GM23338 (cell line): ENCODE measurements at regions not wholly inside any gene's neighbourhood (a gene's known extent, or its start where the extent isn't known, plus 50 kb on each side); places are given as distances from the start of the nearest gene placed in this dataset.

ENCODE experiments used
- ATAC-seq: fragments of 200-7000 bp; cut with Tn5 transposase; 3 replicates; pipeline ENCODE4 v1.9.1; 2020
- DNase-seq: peaks from one replicate; pipeline ENCODE4 v3.0.0-alpha.2; 2015; ENCODE audit warnings: low spot score
- H2AFZ ChIP-seq: fragments of 200-600 bp; sonication (generic); 2 replicates; pipeline ENCODE4 v1.8.0; 2016; ENCODE audit warnings: antibody characterized with exemption, mild to moderate bottlenecking, moderate library complexity
- H3F3A ChIP-seq: fragments of 200-600 bp; sonication (generic); replicated peaks from 2 replicates; pipeline ENCODE4 v1.8.0; 2017; ENCODE audit warnings: antibody characterized with exemption, mixed run types, low read depth
- H3K27ac ChIP-seq: fragments of 200-600 bp; sonication (generic); 2 replicates; pipeline ENCODE4 v1.6.1; 2016; ENCODE audit warnings: low read depth
- H3K27me3 ChIP-seq: fragments of 200-600 bp; sonication (generic); 2 replicates; pipeline ENCODE4 v1.8.0; 2016; ENCODE audit warnings: mild to moderate bottlenecking, mixed run types, moderate library complexity; ENCODE audit not compliant: insufficient read depth
- H3K36me3 ChIP-seq: fragments of 200-600 bp; sonication (generic); 2 replicates; pipeline ENCODE4 v1.8.0; 2016; ENCODE audit warnings: mild to moderate bottlenecking; ENCODE audit not compliant: insufficient read depth
- H3K4me1 ChIP-seq: fragments of 200-600 bp; sonication (generic); 2 replicates; pipeline ENCODE4 v1.8.0; 2016; ENCODE audit warnings: mild to moderate bottlenecking, moderate library complexity; ENCODE audit not compliant: insufficient read depth
- H3K4me2 ChIP-seq: fragments of 200-600 bp; sonication (generic); 2 replicates; pipeline ENCODE4 v1.7.1; 2017; ENCODE audit warnings: mixed run types
- H3K4me3 ChIP-seq: fragments of 200-600 bp; sonication (generic); 2 replicates; pipeline ENCODE4 v1.6.1; 2016; ENCODE audit warnings: mixed run types
- H3K79me2 ChIP-seq: fragments of 200-600 bp; sonication (generic); replicated peaks from 2 replicates; pipeline ENCODE4 v1.8.0; 2017; ENCODE audit warnings: mild to moderate bottlenecking; ENCODE audit not compliant: insufficient read depth
- H3K9me2 ChIP-seq: fragments of 200-600 bp; sonication (generic); 2 replicates; pipeline ENCODE4 v1.8.0; 2017; ENCODE audit not compliant: insufficient read depth
- H4K20me1 ChIP-seq: fragments of 200-600 bp; sonication (generic); replicated peaks from 2 replicates; pipeline ENCODE4 v1.8.0; 2017; ENCODE audit warnings: mild to moderate bottlenecking; ENCODE audit not compliant: insufficient read depth
- H3K27ac Mint-ChIP-seq: 2 replicates; pipeline ENCODE4 v1.8.0; 2020; ENCODE audit warnings: inconsistent platforms, mild to moderate bottlenecking, moderate library complexity, mixed read lengths
- H3K27me3 Mint-ChIP-seq: 3 replicates; pipeline ENCODE4 v1.8.0; 2022; ENCODE audit warnings: low read depth, mild to moderate bottlenecking, moderate library complexity, mixed read lengths, inconsistent platforms; ENCODE audit not compliant: insufficient read depth, poor library complexity
- H3K36me3 Mint-ChIP-seq: 3 replicates; pipeline ENCODE4 v1.8.0; 2021; ENCODE audit warnings: low read depth, mild to moderate bottlenecking, inconsistent platforms, moderate library complexity, mixed read lengths
- H3K4me1 Mint-ChIP-seq: 3 replicates; pipeline ENCODE4 v1.8.0; 2020; ENCODE audit warnings: mild to moderate bottlenecking, inconsistent platforms, mixed read lengths
- H3K4me3 Mint-ChIP-seq: 3 replicates; pipeline ENCODE4 v1.8.0; 2021; ENCODE audit warnings: moderate library complexity, mild to moderate bottlenecking, inconsistent platforms, mixed read lengths
- H3K9me3 Mint-ChIP-seq: 3 replicates; pipeline ENCODE4 v1.8.0; 2020; ENCODE audit warnings: moderate library complexity, mild to moderate bottlenecking, inconsistent platforms, mixed read lengths
- EZH2phosphoT487 ChIP-seq: fragments of 200-600 bp; sonication (generic); IDR thresholded peaks from one replicate; pipeline ENCODE4 v1.8.1; 2018; ENCODE audit warnings: antibody characterized with exemption; ENCODE audit not compliant: unreplicated experiment
- JUNB ChIP-seq: IDR thresholded peaks from one replicate; pipeline ENCODE4 v1.6.1; 2016; ENCODE audit warnings: antibody characterized with exemption; ENCODE audit not compliant: unreplicated experiment
- NANOG ChIP-seq: IDR thresholded peaks from 2 replicates; pipeline ENCODE4 v1.6.1; 2016; ENCODE audit warnings: antibody characterized with exemption, borderline replicate concordance
- POLR2AphosphoS5 ChIP-seq: IDR thresholded peaks from 2 replicates; pipeline ENCODE4 v1.6.1; 2016; ENCODE audit warnings: antibody characterized with exemption, low read depth
- STAT1 ChIP-seq: IDR thresholded peaks from one replicate; pipeline ENCODE4 v1.6.1; 2016; ENCODE audit warnings: antibody characterized with exemption; ENCODE audit not compliant: unreplicated experiment
- ZNF114 ChIP-seq: fragments of 250-450 bp; sonication (Bioruptor Pico); IDR thresholded peaks from 2 replicates; pipeline ENCODE4 v1.5.0; 2020; ENCODE audit warnings: mild to moderate bottlenecking, moderate library complexity
- ZNF331 ChIP-seq: fragments of 250-450 bp; sonication (Bioruptor Pico); IDR thresholded peaks from 2 replicates; pipeline ENCODE4 v1.5.0; 2020; ENCODE audit warnings: low read depth, mild to moderate bottlenecking, moderate library complexity
- TF ChIP-seq, protein P1 (sequence below), 2 experiments: fragments of 200-600 bp in 1 of 2; sonication (generic) in 1 of 2; conservative IDR thresholded peaks; 2 replicates each; pipeline versions ENCODE4 v1.5.1 to v1.6.1; 2016 to 2017; ENCODE audit warnings: antibody characterized with exemption in 2 of 2, low read depth in 2 of 2, mild to moderate bottlenecking in 2 of 2, moderate library complexity in 1 of 2
- TF ChIP-seq, protein P2 (sequence below): IDR thresholded peaks from one replicate; pipeline ENCODE4 v1.6.1; 2018; ENCODE audit warnings: antibody characterized with exemption; ENCODE audit not compliant: unreplicated experiment
- TF ChIP-seq, protein P3 (sequence below): fragments of 250-450 bp; sonication (Bioruptor Pico); IDR thresholded peaks from 2 replicates; pipeline ENCODE4 v1.5.0; 2020; ENCODE audit warnings: mild to moderate bottlenecking, moderate library complexity

DNA sequence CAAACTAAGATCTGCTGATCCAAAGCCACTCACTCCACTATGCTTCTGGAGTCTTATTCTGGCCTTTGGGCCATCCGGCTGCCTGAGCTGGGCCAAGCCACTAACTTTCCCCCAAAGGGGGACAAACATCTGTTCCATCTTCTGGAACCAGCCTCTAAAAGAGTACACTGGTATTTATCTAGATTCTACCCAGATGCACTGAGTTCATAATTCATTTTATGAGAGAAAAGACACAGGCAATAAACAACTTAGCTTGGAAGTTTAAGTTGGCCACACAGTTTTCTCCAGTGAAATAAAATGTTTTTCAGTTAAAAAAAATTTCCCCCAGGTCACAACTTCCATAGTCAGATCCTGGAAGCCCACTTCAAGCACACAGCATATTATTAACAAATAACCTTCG, 80.1 kb upstream of the ARHGEF3 start:
- Histone ChIP-seq H3K4me2 (no peak overlapping the region), H3K79me2 (no peaks in the 10 kb centered on the region), H2AFZ (no peak overlapping the region), H4K20me1 (no peaks in the 10 kb centered on the region), H3K27ac (no peak overlapping the region), H3K9me2 (peaks cover 9% of the 10 kb centered on the region; the same call in 1 of the 2 replicates), H3K4me1 (peaks cover 13% of the 10 kb centered on the region), H3K4me3 (no peak overlapping the region), H3F3A (no peaks in the 10 kb centered on the region), H3K27me3 (no peaks in the 10 kb centered on the region), H3K36me3 (no peaks in the 10 kb centered on the region)
- DNase-seq (no peak), ATAC-seq (no peak)
- Mint-ChIP-seq H3K9me3 (no peaks in the 10 kb centered on the region), H3K4me3 (no peak overlapping the region), H3K4me1 (peaks cover 6% of the 10 kb centered on the region; the same call in 2 of the 3 replicates), H3K36me3 (no peaks in the 10 kb centered on the region), H3K27ac (no peak overlapping the region), H3K27me3 (peaks cover 2% of the 10 kb centered on the region)
- no peak for TF ChIP-seq STAT1
- no peak for TF ChIP-seq EZH2phosphoT487
- no peak for TF ChIP-seq ZNF331
- TF ChIP-seq JUNB: no peak
- TF ChIP-seq NANOG: no peak
- TF ChIP-seq, protein P1, sequence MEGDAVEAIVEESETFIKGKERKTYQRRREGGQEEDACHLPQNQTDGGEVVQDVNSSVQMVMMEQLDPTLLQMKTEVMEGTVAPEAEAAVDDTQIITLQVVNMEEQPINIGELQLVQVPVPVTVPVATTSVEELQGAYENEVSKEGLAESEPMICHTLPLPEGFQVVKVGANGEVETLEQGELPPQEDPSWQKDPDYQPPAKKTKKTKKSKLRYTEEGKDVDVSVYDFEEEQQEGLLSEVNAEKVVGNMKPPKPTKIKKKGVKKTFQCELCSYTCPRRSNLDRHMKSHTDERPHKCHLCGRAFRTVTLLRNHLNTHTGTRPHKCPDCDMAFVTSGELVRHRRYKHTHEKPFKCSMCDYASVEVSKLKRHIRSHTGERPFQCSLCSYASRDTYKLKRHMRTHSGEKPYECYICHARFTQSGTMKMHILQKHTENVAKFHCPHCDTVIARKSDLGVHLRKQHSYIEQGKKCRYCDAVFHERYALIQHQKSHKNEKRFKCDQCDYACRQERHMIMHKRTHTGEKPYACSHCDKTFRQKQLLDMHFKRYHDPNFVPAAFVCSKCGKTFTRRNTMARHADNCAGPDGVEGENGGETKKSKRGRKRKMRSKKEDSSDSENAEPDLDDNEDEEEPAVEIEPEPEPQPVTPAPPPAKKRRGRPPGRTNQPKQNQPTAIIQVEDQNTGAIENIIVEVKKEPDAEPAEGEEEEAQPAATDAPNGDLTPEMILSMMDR (conservative IDR thresholded peaks at IDR 0.05; ENCODE audit: low read depth in 2 of 2): no peak
- TF ChIP-seq, protein P2, sequence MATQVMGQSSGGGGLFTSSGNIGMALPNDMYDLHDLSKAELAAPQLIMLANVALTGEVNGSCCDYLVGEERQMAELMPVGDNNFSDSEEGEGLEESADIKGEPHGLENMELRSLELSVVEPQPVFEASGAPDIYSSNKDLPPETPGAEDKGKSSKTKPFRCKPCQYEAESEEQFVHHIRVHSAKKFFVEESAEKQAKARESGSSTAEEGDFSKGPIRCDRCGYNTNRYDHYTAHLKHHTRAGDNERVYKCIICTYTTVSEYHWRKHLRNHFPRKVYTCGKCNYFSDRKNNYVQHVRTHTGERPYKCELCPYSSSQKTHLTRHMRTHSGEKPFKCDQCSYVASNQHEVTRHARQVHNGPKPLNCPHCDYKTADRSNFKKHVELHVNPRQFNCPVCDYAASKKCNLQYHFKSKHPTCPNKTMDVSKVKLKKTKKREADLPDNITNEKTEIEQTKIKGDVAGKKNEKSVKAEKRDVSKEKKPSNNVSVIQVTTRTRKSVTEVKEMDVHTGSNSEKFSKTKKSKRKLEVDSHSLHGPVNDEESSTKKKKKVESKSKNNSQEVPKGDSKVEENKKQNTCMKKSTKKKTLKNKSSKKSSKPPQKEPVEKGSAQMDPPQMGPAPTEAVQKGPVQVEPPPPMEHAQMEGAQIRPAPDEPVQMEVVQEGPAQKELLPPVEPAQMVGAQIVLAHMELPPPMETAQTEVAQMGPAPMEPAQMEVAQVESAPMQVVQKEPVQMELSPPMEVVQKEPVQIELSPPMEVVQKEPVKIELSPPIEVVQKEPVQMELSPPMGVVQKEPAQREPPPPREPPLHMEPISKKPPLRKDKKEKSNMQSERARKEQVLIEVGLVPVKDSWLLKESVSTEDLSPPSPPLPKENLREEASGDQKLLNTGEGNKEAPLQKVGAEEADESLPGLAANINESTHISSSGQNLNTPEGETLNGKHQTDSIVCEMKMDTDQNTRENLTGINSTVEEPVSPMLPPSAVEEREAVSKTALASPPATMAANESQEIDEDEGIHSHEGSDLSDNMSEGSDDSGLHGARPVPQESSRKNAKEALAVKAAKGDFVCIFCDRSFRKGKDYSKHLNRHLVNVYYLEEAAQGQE: no peak
- TF ChIP-seq, protein P3, sequence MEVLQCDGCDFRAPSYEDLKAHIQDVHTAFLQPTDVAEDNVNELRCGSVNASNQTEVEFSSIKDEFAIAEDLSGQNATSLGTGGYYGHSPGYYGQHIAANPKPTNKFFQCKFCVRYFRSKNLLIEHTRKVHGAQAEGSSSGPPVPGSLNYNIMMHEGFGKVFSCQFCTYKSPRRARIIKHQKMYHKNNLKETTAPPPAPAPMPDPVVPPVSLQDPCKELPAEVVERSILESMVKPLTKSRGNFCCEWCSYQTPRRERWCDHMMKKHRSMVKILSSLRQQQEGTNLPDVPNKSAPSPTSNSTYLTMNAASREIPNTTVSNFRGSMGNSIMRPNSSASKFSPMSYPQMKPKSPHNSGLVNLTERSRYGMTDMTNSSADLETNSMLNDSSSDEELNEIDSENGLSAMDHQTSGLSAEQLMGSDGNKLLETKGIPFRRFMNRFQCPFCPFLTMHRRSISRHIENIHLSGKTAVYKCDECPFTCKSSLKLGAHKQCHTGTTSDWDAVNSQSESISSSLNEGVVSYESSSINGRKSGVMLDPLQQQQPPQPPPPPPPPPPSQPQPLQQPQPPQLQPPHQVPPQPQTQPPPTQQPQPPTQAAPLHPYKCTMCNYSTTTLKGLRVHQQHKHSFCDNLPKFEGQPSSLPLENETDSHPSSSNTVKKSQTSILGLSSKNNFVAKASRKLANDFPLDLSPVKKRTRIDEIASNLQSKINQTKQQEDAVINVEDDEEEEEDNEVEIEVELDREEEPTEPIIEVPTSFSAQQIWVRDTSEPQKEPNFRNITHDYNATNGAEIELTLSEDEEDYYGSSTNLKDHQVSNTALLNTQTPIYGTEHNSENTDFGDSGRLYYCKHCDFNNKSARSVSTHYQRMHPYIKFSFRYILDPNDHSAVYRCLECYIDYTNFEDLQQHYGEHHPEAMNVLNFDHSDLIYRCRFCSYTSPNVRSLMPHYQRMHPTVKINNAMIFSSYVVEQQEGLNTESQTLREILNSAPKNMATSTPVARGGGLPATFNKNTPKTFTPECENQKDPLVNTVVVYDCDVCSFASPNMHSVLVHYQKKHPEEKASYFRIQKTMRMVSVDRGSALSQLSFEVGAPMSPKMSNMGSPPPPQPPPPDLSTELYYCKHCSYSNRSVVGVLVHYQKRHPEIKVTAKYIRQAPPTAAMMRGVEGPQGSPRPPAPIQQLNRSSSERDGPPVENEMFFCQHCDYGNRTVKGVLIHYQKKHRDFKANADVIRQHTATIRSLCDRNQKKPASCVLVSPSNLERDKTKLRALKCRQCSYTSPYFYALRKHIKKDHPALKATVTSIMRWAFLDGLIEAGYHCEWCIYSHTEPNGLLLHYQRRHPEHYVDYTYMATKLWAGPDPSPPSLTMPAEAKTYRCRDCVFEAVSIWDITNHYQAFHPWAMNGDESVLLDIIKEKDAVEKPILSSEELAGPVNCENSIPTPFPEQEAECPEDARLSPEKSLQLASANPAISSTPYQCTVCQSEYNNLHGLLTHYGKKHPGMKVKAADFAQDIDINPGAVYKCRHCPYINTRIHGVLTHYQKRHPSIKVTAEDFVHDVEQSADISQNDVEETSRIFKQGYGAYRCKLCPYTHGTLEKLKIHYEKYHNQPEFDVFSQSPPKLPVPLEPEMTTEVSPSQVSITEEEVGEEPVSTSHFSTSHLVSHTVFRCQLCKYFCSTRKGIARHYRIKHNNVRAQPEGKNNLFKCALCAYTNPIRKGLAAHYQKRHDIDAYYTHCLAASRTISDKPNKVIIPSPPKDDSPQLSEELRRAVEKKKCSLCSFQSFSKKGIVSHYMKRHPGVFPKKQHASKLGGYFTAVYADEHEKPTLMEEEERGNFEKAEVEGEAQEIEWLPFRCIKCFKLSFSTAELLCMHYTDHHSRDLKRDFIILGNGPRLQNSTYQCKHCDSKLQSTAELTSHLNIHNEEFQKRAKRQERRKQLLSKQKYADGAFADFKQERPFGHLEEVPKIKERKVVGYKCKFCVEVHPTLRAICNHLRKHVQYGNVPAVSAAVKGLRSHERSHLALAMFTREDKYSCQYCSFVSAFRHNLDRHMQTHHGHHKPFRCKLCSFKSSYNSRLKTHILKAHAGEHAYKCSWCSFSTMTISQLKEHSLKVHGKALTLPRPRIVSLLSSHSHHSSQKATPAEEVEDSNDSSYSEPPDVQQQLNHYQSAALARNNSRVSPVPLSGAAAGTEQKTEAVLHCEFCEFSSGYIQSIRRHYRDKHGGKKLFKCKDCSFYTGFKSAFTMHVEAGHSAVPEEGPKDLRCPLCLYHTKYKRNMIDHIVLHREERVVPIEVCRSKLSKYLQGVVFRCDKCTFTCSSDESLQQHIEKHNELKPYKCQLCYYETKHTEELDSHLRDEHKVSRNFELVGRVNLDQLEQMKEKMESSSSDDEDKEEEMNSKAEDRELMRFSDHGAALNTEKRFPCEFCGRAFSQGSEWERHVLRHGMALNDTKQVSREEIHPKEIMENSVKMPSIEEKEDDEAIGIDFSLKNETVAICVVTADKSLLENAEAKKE (CRISPR knock-in tag): no peak
- no peak for TF ChIP-seq POLR2AphosphoS5
- no peak for TF ChIP-seq ZNF114 (CRISPR knock-in tag)
